ENCODE measurements at regions not wholly inside any gene's neighbourhood (a gene's known extent, or its start where the extent isn't known, plus 50 kb on each side); places are given as distances from the start of the nearest gene placed in this dataset.

GRCh38 chr4:17065821-17066220 lies 167.4 kb upstream of the LDB2 start:
- TF ChIP-seq E2F4 (IDR thresholded peaks at IDR 0.05; ENCODE audit: low read depth, low read length) (no peak), FOXM1 (IDR thresholded peaks at IDR 0.05; ENCODE audit: low read depth, low read length) (no peak), PAX8 (IDR thresholded peaks at IDR 0.05) (no peak), SMC3 (IDR thresholded peaks at IDR 0.05; ENCODE audit: borderline replicate concordance, low read length) (no peak), ZNF24 (IDR thresholded peaks at IDR 0.05) (no peak), ELK1 (IDR thresholded peaks at IDR 0.05; ENCODE audit: low read depth, low read length) (no peak), MEF2A (IDR thresholded peaks at IDR 0.05; ENCODE audit: insufficient read depth, low read depth, low read length) (no peak)
